Brain pericyte (primary cell): ENCODE measurements at regions not wholly inside any gene's neighbourhood (a gene's known extent, or its start where the extent isn't known, plus 50 kb on each side); places are given as distances from the start of the nearest gene placed in this dataset.

Experiments used
- DNase-seq: peaks from one replicate; pipeline ENCODE4 v3.0.0-alpha.2; 2012; ENCODE audit warnings: low read depth, low spot score

DNA sequence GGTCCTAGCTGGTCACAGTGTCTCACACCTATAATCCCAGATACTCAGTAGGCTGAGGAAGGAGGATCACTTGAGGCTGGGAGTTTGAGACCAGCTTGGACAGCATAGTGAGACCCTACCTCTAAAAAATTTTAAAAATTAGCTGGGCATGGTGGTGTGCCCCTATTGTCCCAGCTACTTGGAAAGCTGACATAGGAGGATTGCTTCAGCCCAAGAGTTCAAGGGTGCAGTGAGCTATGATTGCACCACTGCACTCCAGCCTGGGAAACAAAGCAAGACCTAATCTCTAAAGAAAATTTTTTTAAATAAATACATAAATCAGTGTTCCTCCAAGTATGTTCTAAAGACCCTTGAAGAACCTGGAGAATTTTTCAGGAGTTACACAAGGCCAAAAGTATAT lies 50.6 kb upstream of the GNAO1 start:
- no peak for DNase-seq

DNA sequence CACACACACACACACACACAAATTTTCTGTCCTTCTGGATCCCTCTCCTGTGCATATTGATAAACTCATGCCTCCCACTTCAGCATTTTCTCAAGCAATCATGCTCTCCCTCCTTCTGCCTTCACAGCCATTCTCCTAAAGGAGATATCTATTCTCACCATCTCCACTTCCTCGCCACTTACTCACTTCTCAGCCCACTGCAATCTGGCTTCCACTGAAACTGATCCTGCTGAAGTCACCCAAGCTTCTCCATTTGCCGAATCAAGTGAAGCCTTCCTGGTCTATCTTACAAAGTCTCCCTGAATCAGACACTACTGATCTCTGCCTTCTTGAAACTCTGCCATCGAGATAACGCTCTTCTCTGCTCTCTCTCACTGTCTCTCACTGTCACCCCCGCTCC lies 54.0 kb upstream of the GNAO1 start:
- DNase-seq, result no peak

DNA sequence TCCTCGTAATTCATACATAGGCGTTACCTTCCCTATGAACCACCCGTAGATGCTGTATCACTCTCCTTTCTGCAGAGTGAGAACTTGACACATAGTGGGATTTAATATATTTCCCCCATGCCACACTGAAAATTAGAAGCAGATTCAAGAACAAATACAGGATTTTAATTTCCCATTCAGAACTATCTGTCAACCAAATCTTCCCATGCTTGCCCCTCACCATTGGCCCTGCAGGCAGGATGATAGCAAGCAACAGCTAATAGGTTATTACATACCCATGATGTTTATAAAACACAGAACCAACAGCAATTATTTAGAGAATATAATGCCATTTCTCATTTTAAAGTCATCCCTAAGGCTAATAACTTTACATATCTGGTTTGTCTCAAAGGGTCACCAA lies 55.0 kb upstream of the GNAO1 start:
- DNase-seq, result no peak

DNA sequence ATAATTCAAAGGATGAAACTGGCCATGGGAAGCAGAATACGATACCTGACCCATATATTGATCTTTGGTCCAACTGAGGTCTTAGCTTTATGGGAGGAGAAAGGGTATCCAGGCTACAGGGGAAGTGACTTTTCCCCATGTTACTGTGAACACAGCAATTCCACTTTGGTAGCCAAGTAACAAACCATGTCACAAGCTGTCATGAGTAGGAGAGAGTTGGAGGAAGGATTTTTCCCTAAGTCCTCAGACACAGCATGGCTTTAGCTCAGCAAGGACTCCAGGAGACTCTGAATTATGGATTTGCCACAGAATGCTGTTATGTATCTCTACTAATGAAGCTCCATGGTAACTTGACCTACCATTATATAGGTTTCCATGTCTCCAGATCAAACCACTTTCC lies 56.5 kb upstream of the GNAO1 start:
- DNase-seq, result no peak

DNA sequence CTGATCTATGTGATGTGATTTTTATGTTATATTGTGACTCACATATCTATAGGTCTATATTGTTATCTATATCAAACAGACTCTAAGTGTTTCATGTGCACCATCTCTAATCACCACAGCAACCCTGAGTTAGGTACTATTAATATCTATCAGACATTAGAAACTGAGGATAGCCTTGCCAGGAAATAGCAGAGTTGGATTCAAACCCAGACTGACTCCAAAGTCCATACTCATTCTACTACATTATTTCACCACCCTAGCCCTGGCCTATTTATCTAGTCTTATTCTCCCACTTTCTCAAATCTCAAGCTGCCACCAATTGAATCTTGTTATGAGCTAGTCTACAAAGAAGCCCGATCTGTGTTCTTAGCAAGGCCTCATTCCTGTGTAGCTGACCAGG lies 65.4 kb upstream of the GNAO1 start:
- DNase-seq, result no peak

DNA sequence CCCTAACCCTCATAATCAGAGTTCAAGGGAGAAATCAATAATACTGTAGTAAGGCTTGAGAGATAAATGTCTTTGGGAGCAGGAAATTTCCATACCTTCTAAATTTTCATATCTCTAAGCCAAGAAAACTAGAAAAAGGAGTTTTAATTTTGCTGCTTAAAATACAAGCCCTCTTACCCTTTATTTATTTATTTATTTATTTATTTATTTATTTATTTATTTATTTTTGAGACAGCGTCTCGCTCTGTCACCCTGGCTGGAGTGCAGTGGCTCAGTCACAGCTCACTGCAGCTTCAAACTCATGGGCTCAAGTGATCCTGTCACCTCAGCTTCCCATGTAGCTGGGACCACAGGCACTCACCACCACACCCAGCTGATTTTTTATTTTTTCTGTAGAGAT lies 69.0 kb upstream of the GNAO1 start:
- DNase-seq, result no peak

DNA sequence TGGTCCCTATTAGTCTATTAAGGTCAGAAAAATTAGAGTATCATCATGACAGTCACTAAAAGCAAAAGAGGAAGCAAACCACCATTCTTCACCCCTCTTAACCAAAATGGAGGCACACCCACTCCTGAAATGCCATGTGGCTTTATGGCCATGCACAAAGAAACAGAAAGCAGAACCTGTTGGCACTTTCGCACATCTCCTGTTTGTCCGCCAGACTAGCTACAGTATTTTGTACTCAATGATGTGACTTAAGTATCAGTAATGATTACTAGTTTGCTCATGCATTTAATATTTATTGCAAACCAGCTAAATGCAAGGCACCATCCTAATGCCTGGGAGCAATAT lies 70.2 kb upstream of the GNAO1 start:
- DNase-seq, result no peak

DNA sequence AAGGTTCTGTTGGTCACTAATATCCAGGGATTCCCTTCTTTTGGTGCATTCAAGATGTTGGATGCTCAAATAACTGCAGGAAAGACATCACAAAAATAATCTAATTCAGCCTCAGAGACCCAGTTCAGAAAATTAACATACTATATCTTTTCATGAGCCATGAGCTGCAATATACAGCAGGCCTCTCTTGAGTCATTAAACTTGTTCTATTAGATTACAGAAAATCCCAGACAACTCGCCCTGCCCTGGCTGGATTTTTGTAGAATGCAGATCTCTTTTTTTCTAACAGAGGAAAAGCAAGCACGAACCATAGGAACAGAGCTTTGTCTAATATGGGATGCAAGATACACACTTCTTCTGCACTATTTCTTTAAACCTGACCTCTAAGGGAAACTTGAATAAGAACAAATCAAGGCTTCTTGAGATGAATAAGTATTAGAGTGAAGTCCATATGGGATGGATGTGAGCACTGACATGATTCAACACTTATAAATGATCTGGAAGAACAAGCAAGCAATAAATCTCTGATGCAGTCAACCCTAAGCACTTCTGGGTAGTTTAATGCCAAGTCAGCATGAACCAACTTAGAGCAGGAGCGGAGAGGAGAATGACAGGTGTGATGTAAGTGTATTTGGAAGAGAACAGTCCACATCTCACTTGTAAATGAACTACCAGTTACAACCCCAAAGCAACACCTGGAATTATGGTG lies 70.7 kb upstream of the GNAO1 start:
- no peak for DNase-seq

DNA sequence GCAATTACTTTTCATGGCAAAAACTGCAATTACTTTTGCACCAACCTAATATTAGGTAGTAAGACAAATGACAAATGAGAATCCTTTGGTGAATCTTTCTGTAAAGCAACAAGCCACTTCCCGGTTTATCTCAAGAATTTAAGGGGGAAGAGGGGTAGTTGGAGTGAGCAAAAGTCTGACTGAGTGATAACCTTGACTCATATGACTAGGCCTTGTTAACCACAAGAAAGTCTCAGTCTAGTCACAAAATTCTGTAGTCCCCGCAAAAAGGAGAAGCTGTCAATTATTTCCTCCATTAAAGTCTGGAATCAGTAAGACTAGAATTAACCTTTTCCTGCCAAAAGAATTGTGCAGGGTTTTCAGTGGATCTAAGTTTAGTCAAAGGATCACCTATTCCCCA lies 72.2 kb upstream of the GNAO1 start:
- DNase-seq, result no peak

DNA sequence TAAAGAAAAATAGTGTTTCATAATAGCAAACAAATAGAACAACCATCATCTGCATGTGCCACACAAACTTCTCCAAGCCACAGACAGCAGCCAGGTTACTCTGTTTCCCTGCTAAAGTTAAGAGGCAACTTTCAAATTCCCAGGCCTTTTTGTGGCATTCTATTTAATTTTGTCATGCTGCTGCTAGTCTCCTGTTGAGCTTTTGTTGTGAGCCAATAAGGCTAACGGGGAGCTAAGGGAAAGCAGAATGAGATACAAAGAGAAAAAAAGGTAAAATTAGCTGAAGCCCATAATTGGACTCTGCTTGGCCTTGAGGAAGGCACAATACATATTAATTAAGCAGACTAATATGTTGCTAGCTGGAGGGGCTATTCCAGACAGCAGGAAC lies 74.7 kb upstream of the GNAO1 start:
- DNase-seq, result no peak

DNA sequence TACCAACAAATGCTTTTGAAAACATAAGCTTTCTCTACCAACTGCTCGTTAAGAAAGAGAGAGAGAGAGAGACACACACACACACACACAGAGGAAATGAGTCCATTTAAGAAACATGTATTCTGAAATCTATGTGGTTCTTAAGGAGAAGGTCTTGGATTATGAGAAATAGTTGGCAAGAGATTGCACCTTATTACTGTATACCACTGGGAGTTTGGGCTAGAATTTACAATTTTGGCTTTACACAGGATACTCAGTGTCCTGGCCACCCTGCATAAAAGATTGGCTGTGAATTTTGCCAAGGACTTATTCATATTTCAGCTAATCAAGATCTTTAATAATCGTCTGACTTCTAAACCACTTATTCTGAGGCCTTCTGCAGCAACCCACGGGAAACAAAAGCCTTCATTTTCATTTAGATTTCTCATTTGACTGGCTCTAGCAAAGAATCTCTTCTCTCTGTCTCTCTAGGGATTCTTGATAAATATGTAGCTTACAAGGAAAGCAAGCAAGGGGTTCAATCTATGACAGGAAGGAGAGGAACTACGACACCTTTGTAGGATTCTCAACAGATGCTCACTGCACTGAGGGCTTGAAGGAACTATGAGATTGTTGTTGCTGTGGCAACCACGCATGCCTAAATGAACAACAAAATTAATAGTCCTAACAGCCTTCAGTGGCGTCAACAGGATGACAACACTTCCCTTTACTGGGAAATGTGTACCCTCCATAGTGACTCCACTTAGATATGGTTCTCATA lies 75.3 kb upstream of the GNAO1 start:
- DNase-seq, result no peak

DNA sequence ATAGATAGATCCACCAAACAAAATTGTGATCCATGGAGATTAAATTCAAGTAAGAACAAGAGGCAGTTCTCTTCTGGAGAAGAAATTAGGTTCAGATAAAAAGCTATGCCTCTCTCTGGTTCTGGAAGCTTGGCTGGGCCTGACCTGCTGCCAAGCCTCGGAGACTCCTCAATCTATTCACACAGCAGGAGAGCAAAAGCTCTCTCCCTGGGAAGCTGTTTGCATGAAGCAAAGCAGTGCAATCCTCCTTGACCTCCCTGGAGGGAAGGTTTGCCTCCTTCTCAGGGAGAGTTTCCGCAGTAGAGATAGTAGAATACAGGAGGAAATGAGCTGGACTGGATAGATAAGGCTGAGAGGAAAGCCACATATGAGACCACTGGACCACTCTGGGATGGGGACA lies 78.1 kb upstream of the GNAO1 start:
- no peak for DNase-seq

DNA sequence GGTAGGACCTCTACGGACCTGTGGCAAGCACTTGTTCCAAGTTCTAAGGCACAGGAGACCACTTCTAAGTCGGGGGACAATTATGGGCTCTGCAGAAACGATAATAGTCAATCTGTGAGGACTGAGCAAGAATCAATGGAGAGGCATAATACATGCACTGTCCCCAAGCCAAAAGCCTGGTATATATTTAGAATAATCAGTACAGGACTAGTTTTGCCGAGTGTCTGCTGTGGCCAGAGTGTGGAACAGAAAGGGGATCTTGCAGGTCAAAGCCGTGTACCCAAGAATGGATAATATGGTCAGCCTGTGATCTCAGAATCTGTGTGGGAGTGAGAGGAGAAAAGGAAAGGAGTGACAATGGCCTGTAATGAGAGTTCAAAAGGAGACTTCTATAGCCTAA lies 80.2 kb upstream of the GNAO1 start:
- no peak for DNase-seq

DNA sequence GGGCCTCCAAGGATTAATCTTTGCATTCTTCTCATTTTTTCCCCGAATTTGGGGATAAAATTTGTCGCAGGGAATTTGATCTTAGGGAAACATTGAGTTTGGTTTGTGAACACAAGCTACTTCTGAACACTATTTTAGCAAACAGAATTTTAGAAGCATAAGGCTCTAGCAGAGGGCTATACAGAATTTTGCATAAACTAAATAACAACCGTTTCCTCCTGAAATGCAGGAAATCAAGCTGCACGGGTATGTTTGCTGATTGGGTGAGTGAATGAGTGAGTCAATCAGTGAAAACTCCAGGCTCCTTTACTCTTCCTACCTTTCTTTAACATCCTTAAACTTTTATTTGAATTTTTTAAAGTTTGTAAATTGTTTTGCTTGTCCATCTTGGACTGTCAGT lies 81.3 kb upstream of the GNAO1 start:
- no peak for DNase-seq

DNA sequence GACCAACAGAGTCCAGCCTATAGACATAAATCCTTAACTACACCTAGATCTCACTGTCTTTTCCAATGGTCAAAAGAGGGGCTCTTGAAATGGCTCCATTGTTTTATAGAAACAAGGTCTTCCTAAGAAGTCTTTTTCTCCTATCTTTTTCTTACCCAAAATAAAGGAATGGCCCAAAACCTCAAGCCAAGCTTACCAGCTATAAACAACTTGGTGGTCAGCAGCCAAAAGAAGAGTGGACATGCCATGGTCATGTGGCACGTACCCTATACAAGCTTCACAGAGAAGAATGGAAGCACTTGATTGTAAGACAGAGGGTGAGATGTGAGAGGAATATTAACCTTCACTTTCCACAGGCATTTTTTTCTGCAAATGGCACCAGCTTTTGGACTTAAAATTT lies 82.1 kb upstream of the GNAO1 start:
- no peak for DNase-seq

DNA sequence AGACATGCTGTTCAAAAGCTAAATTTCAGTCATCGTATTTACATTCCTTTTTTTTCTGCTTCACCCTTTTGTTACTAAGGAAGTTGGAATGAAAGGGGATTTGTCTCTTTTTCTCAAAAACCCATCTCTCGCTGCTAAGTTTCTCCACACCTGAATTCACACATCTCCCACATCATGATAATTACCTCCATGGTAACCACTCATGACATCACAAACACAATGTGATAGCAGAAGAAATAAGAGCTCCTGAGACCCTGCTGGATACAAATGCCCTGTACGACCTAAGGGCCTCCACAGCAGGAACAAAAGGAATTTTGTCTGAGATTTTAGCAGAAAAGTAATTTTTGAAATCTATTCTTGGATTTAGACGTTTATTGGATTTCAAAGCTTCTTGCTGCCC lies 82.6 kb upstream of the GNAO1 start:
- no peak for DNase-seq

DNA sequence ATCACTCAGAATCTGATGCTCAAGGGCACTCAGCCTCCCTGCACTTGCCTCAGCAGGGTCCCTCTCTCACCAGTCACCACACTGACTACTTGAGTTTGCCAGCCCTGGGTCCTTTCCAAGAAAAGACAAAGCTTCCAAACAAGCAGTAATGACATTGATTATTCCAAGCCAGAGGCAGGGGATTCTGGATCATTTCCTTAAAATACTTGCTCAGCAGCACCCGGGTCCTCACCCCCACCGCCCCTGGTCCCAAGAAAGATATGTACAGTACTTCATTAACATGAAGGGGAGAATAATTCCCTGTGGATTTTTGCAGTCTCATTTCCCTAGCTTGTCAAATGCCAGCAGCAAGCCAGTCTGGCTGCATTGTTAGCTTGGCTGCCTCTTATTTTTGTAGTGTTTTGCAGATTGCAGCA lies 83.2 kb upstream of the GNAO1 start:
- DNase-seq, result no peak

DNA sequence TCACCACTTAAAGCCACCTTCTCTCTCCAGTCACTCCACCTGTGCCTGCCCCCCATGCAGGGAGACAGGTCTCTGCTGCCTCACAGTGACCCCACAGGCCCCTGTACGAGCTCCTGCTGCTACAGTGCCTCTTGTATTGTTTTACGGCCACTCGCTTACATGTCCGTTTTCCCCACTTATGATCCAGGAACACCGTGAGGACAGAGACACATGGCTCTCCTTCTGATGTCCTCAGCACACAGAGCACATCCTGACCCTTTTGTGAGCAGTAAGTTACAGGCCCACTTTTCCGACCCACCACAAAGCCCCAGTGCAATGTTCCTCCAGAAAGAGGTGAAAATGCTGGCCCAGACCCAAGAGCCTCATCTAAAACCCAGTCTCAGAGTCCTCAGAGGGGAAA lies 84.8 kb upstream of the GNAO1 start:
- DNase-seq, result no peak

DNA sequence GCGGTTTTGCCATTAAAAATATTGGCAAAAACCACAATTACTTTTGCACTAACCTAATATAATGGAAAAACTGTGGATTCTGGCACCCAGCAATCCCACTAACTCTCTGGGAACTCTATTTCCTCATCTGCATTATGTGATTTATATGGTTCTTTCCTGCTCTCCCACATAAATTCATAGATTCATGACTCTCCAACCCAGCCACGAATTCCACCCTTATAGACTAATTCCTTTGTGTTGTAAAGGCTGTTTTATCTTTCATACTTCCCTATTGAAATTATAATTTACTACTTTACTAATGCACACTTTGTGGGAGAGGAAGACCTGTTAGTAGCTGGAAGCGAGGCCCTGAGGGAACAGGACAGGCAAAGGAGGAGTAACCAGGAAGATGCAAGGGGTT lies 88.4 kb upstream of the GNAO1 start:
- no peak for DNase-seq

DNA sequence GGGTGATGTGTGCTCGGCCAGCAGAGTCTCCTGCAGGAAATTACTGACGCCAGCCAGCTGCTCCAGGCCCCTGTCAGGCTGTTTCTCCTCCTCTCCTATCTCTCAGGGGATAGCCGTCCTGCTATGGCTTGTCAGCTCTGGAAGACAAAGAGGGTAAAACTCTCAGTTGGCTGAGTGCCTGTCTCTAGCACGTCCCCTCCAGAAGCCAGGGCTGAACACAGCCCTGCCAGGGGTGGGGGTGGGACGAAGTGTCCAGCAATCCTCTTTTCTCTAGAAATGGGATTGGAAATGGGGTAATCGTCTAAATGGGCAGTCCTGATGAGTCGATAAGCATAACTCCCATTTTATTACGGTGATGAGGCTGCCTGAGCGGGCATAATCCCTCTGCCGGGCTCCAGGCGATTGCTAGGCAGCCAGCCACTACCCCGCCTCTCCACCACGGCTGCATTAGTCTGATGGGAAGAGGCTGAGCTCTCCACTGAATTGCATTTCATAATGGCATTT lies 89.1 kb upstream of the GNAO1 start:
- no peak for DNase-seq

DNA sequence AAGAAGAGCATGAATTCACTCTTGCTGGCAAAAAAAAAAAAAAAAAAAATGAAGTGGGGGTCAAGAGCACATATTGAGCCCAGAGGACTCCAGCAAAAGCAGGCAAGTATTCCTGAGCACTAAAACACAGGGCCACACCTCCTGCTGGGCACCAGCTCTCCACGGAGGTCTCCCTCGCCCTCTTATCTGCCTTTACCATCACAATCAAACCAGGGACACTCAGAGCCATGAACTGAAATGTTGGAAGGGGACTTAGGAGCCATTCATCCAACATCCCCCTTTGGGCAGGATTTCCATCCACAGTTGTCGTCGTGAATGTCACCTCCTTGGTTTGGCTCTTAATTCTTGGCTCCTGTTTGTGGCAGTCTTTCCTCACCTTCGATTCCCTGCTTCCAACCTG lies 89.8 kb upstream of the GNAO1 start:
- no peak for DNase-seq

DNA sequence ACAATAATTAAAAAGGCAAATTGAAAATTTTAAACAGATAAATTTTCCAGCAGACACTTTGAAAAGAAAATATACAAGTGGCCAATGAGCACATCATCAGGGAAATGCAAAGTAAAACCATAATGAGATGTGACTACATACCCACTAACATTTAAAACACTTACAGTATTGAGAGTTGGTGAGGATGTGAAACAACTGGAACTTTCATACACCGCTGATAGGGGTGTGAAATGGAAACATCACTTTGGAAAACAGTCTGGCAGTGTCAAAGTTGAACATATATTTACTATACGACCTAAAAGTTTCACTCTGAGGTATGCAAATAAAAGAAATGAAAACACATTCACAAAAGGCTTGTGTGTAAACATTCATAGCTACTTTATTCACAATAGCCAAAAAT lies 94.0 kb upstream of the GNAO1 start:
- no peak for DNase-seq

DNA sequence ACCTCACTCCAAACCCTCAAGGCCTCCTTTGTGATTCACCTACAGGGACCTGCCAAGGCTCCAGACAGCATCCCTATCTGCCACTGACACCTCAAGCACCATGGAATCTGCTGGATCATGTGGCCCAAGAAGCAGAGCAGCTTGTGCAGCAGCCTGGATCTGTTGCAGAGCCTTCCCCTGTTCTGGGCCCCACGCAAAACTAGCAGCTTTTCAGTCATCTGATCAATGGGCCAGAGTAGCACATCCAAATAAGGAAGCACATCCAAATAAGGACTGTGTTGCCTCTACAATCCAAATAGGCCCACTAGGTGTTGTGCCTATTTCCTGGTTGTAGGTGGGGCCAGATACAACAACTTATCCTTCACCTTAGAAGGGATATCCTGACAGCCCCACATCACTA lies 97.1 kb upstream of the GNAO1 start:
- no peak for DNase-seq

DNA sequence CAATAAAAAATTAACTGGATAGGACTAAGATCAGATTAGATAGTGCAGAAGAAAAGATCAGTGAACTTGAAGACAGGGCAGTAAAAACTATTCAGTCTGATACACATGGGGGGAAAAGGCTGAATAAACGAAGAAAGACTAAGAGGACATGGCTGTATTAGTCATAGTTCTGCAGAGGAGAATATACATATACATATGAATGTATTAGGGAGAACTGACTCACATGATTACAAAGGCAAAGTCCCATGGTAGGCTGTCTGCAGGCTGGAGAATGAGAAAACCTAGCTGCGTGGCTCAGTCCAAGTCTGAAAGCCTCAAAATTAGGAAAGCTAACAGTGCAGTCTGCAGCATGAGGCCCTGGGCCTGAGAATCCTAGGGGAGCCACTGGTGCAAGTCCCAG lies 98.2 kb upstream of the GNAO1 start:
- no peak for DNase-seq
